GM18498 (cell line): ENCODE measurements at regions not wholly inside any gene's neighbourhood (a gene's known extent, or its start where the extent isn't known, plus 50 kb on each side); places are given as distances from the start of the nearest gene placed in this dataset.

Experiments used
- ATAC-seq: cut with Tn5 transposase; IDR thresholded peaks from one replicate; pipeline ENCODE4 v1.9.1; 2021; ENCODE audit warnings: mild to moderate bottlenecking, moderate library complexity; ENCODE audit not compliant: unreplicated experiment

DNA sequence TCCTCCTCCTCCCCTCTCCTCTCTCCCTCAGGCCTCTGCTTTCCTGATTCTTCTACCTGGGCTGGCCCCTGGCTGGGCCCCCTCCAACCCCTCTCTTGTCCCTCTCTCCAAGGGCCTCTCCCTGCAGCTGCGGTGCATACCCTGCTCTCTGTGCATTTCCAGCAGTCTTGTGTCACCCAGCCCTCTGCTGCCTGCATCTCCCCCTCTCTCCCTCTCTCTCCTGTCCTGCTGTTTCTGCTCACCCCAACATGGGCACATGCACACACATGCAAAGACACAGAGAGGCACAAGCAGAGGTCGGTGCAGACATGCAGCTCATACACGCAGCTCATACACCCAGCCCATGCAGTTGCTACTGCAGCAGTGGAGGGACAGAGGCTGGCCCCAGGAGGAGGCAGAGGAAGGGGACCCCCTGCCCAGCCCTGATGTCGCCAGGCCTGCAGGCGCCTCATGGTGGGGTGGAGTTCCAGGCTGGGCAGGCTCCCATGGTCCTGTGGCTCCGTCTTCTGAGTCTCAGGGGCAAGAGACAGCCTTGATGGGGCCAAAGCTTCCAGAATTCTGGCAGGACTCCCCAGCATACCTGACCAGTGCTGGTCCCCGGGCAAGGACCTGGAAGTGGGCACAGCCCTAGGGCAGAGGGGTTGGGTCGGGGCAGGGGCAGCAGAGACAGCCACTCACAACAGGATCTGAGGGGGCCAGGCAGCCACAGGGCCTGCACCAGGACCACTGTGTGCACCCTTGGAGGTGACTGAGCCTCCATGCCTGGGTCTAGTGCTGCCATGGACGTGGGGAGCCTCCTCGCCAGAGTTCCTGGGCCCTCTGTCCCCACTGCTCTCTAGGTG lies 216.9 kb downstream of the C9orf50 start:
- ATAC-seq = no peak

DNA sequence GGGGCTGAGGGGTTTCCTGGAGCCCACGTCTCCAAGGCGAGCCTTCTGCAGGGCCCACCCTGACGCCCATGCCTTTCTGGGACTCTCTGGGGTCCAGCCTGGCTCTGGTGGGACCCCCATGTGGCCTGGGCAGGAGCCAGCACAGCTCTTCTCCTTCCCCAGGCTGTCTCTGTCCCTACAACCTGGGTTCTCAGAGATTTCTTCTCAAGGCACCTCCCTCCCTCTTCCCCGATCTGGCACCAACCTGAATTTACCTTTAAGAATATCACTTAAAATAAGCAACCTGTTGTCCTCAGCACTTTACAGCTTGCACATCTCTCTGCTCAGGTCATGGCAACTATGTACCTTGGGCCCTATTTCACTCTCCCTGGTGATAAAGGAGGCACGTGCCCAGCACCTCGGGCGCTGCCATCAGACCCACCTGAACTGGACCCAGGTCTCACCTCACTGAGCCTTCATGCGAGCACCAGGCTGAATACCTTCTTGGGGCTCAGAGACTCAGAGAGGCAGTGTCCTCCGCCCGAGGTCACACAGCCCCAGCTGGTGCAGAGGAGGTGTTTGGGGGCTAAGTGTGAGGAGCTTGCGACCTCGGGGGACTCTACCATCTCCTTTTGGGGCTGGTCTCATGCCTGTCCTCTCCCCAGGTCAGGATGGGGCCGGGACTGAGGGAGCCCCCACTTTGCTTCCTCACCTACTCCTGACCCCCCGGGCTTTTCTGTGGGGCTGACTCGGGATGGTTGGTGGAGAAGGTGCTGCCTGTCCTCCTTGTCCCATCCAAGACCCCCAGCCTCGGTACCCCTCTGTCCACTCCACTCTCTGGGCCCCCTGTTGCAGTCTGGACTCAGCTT lies 217.7 kb downstream of the C9orf50 start:
- no peak for ATAC-seq

DNA sequence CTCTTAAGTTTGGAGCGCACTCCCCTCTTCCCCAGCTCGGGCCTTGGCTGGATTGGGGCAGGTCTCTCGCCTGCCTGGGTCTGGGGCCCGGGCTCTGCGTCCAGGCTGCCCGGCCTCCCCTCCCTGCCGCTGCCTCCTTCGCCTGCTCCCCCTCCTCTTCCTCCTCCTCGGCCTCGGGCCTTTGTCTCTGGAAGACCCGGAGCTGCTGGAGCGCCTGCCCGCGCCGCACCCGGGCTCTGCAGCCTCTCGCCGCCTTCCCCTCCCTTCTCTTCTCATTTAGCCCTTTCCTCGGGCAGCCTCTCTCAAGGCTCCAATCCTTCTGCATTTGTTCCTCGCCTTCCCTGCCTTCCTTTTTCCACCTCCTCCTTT lies 218.5 kb downstream of the C9orf50 start:
- ATAC-seq = no peak

DNA sequence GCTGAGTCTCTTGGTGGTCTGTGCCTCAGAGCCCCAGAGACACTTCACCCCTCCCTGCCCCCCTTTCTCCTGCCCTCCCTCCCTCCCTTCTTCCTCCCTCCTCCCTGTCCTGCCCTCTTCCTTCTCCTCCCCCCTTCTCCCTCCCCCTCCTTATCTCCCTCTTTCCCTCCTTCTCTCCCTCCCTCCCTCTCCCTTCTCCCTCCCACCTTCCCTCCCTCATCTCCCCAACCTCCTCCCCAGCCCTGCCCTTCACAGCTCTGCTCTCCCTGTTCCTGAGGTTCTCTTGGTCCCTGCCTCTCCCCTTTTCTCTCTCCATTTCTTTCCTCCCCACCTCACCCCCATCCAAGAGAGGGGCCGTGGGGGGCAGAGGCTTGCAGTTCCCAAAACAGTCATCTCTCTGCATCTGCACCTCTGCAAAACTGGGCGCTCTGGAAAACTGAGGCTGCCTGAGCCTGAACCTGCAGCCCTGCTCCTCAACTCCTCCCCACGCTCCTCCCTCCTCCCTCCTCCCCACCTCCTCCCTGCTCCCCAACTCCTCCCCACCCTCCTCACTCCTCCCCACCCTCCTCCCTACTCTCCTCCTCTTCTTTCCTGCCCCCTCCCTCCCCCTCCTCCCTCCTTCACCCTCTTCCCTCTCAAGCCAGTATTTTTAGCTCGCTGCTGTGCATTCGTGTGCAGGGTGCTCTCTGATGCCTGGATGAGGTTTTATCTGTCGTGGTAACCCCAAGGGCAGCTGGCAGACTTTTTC lies 219.1 kb downstream of the C9orf50 start:
- ATAC-seq = no peak

DNA sequence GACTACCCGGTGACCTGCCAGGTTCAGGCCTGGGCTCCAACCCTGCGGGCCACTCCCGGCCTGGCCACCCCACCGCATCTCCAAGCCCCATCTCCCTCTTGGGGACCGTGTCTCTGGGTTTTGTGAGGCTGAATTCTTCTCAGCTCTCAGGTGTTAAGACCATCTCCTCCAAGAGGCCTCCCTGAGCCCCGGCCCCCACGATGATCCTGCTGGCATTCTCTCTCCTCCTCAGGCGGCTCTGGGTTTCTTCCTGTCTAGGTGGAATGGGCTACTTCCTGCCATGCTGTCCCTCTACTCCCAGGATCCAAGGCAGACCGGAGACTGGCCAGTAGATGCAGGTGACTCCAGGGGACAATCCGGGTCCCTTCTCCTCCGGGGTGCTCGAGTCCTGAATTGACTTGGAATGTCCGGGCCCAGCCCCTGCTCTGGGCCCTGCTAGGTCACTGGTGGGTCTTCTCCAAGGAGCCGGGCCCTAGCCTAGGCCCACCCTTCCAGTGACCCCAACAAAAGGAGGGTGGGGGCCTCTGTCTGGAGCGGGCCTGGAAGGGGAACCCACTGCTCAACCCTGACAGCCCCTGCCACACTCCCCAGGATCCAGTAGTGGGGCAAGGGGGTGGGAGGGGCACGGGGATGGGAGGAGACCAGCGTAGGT lies 219.8 kb downstream of the C9orf50 start:
- no peak for ATAC-seq

DNA sequence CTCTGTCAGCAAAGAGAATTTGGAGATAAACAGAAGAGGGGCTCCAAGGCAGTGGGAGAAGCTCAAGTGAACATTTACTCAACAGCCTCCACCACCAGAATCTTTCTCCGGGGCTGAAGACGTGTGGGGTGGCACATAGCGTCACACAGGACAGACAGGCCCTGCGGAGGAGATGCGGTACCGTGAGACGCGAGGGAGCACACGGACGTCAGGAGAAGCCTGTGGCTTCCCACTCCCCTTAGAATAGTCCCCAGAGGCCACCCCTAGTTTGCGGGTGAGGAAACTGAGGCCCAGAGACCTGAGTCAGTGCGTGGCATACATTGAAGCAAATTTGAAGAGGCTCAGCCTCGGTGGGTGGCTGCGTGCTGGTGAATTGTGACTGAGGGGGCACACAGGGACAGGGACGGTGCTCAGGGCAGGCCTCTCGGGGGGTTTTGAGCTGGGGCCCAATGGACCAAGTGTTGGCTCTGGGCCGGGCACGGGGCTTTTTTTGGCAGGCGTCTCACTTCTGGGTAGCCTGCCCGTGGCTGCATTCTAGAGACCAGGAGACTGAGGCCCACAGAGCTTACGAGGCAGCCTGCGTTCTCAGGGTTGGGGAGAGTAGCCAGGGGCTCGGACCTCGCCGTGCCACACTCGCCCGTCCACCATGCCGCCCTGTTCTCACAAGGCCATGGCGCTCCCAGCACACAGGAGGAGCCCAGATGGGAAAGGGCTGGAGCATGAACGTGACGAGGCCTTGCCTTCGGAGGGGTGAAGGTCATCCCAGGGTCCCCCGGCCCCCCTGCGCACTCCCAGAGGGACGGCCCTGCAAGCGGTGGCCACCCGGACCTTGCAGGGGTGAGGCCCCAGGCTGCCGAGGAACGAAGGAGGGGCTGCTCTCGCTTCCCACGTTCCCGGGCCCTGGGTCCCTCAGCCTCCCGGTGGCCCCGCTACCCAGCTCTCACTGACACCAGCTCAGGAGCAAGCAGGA lies 220.6 kb downstream of the C9orf50 start:
- ATAC-seq = no peak

DNA sequence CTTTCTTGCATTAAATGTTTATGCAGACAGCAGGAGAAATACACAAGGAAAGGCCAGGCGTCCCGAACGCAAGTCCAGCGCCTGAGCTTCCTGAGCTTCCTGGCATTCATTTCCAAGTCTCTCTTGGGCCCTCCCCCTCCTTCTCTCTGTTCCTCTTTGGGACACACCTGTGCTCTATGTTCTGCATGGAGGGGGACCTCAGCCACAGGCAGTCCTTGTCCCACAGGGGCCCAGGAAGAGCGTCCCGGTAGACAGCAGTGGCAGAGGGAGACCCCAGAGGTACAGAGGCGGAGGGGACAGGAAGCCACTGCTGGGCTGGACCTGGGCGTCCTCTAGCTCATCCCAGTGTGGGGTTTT lies 221.3 kb downstream of the C9orf50 start:
- ATAC-seq = no peak

DNA sequence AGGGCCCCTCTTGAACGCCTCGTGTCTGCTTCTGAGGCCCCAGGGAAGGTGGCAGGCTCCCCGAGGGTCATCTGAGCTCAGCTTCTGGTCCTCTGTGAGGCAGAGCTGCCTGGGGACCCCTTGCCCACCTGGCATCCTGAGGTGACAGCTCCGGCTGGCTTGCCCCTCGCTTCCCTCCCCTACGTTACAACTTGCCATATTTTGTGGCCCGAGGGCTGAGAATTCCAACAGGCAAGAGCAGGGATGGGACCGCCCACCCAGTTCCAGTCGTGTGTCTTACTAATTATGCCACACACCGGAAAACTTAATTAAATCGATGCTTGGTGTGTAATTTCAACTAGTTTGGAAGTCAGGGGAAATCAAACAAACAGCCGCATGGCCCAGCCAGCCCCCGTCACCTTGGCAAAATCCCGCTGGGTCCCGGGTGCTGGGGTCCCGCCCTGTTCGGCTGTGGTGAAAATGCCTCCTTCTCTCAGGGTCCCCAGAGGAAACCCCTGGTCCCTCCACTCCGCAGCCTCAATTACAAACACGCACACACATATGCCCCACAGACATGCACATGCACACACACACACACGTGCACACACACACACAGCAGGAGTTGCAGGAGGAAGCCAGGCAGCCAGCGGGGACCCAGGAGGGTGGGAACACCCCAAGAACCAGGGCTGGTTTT lies 221.0 kb upstream of the IER5L start:
- ATAC-seq = no peak

DNA sequence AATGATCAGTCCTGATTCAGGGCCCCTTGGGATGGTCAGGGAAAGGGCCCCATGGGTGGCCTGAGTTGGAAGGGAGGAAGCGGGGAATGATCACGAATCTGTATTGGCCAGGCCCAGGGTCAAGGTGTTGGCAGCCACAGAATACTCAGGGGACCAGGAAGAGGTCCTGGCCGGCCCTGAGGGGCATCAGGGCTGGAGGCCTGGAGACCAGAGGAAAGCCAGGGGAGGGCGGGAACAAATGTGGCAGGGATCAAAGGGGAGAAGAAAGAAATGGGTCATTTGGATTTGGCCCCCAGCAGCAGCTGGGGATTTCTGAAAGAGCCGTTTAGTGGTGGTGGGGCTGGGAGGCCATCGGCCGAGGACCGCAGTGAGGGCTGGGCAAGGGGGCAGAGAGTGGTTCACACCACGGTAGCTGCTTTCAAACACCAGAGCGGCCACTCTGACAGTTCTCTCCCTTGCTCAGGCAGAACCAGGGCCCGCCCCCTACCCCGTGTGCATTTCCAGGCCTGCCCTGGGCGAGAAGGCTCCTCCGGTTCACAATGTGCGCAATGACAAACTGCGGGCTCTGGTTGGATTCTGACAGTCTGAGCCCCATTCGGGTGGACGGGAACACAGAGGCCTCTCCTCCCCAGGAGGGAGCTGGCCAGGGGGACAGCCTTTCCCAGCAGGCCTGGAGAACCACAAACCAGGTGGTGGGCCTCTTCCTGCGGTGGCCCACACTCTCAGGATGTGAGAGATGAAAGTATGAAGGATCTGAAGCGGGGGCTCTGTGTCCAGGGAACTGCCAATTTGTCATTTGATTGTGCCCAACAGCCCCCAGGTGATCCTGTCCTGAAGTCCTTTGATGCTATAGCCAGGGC lies 220.3 kb upstream of the IER5L start:
- no peak for ATAC-seq

DNA sequence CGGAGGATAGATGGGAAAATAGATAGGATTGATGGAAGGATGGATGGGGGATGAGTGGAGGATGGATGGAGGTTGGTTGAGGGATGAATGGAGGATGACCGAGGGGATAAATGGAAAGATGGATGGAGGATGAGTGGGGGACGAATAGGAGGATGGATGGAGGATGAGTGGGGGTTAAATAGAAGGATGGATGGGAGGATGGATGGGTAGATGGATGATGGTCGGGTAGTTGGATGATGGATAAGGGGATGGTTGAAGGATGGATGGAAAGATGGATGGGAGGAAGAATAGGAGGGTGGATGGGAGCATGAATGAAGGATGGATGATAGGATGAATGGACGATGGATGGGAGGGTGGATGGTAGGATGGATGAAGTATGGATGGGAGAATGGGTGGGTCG lies 219.3 kb upstream of the IER5L start:
- ATAC-seq = no peak

DNA sequence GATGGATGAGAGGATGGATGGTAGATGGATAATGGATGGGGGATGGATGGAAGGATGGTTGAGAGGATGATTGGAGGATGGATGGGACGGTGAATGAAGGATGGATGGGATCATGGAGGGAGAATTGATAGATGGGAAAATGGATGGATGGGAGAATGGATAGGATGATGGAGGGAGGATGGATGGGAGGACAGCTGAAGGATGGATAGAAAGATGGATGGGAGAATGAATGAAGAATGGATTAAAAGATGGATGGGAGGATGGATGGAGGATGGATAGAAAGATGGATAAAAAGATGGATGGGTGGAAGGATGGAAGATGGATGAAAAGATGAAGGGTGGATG lies 218.3 kb upstream of the IER5L start:
- no peak for ATAC-seq

DNA sequence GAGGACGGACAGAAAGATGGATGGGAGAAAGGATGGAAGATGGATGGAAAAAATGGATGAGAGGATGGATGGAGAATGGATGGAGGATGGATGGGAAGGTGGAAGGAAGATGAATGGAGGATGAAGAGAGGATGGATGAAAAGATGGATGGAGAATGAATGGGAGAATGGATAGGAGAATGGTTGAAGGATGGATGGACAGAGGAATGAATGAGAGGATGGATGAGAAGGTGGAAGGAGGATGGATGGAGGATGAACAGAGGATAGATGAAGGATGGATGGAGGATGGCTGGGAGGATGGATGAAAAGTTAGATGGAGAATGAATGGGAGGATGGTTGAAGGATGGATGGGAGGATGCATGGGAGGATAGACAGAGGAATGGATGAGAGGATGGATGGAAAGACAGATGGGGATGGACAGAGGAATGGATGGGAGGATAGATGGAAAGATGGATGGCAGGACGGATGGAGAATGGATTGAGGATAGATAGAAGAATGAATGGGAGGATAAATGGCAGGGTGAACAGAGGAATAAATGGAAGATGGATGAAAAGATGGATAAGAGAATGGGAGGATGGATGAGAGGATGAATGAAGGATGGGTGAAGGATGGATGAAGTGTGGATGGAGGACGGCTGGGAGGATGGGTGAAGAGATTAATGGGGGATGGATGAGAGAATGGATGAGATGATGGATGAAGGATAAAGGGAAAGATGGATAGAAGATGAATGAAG lies 217.7 kb upstream of the IER5L start:
- no peak for ATAC-seq

DNA sequence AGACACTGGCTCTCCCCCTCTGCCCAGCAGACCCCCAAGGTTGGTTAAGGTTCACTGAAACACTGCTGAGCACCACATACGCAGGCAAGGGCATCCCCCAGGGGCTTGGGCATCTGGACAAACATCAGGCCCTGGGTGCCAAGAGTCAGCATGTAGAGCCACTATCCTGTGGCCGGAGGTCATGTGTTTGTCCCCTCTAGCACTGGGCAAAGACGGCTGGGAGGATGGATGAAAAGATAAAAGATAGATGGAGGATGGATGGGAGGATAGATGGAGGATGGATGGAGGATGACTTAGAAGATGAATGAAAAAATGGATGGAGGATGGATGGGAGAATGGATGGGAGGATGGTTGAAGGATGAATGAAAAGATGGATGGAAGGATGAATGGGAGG lies 216.8 kb upstream of the IER5L start:
- no peak for ATAC-seq

DNA sequence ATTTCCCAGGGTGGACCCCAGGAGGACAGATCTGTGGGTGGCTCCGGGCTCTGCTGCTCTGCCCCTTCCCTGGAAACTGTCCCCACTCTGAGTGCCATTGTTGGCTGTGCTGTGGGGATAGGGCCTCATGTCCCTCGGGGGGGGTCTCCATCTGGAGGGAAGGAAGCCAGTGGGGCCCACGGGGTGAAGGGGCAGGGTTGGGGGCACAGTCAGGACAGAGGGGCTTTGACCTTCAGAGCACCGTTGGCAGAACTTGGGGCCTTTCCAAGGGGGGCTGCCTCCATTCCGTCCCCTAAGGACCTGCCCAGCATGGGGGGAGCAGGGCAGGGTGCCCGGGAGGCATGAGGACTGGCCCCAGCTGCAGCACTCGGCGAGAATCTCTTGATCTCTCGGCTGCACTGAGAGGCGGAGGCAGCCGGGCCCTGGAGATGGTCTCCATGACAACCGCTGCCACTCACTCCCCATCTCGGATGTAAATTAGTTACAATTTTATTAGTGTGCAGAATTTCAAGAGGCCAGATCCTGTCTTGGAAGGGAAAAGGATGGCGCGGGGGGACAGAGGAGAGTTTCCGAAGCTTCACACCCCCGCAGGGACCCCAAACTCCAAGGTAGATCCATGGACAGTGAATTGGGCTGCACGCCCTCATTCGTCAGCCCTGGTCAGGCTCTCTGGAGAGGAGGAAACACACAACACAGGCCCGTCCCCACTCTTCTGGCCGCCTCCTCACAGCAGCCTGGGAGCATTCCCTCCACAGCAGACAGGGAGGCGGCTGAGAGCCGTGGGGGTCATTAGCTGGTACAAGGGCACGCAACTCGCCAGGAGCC lies 216.2 kb upstream of the IER5L start:
- no peak for ATAC-seq

DNA sequence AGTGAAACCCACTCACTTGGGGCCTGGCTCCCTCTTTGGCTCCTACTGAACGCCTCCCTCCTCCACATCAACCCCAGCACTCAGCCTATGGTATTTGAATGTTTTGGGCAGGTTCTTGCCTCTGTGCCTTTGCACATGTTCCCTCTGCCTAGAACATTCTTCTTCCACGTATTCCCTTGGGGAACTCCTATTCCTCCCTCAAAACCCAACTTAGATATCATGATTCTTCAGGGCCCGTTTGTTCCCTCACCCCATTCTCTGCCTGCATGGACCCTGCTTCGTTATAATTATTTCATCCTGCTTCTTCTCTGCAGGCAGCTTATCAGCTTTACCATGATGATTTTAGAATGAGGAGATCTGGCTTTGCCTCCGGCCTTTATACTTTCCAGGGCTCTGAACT lies 215.0 kb upstream of the IER5L start:
- ATAC-seq = no peak

DNA sequence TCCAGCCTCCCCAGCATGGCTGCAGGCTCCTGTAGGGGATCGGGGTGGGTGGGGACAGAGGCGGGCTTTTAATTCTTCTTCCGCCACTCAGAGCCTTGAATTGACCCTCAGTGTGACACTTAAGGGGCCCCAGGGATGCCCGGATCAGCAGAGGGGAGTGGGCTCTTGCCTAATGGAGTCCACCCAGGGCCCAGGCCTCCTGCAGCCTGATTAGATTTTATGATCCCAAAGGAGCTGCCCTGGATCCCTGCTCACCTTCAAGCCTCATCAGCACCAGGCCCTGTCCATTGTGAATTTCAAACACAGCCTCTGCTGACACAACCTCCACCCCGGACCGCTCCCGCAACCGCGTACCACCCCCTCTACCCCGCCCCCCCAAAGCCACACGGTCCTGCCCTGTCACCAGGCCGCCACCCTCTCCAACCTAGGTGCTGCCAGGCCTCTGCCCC lies 214.1 kb upstream of the IER5L start:
- no peak for ATAC-seq

DNA sequence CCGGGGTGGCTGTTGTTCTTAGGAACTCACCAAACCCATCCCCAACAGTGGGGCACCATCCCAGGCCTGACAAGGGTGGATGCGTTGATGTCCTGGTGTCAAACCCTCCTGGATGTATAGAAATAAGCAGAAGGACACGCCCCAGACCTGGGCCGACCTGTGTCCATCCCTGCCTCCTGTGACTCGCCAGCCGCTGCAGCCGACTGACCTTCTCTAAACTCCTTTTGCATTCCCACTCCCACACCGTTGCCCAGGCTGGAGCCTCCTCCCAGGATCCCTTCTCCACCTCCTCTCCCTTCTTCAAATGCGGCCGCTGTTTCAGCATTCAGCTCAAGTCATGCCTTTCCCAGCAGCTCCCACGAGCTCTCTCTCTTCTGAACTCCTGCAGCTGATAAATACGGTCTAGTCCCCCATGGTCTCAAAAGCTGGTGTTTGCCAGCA lies 213.2 kb upstream of the IER5L start:
- no peak for ATAC-seq
